Fibroblast of villous mesenchyme (primary cell): ENCODE measurements at regions not wholly inside any gene's neighbourhood (a gene's known extent, or its start where the extent isn't known, plus 50 kb on each side); places are given as distances from the start of the nearest gene placed in this dataset.

Experiments used
- DNase-seq: peaks from one replicate; pipeline ENCODE4 v3.0.0-alpha.2; 2010; ENCODE audit warnings: low read depth
- H3K4me3 ChIP-seq: 2 replicates; pipeline ENCODE4 v1.5.1; 2011; ENCODE audit warnings: low read depth, mild to moderate bottlenecking, low read length
- CTCF ChIP-seq: IDR thresholded peaks from 2 replicates; pipeline ENCODE4 v1.5.1; 2012; ENCODE audit warnings: low read depth, mild to moderate bottlenecking, low read length; ENCODE audit not compliant: insufficient read depth

- TF ChIP-seq CTCF, result no peak
- H3K4me3 ChIP-seq, result no peak overlapping the region
- no peak for DNase-seq
Measured at GRCh38 chr12:34311337-34311736, 289.0 kb downstream of the ALG10 start.

- no peak for TF ChIP-seq CTCF
- DNase-seq, result no peak
- no peak overlapping the region for H3K4me3 ChIP-seq
Measured at GRCh38 chr12:34327671-34328070, 305.4 kb downstream of the ALG10 start.

GRCh38 chr12:34333337-34333736, 311.0 kb downstream of the ALG10 start:
- no peak for TF ChIP-seq CTCF
- H3K4me3 ChIP-seq, result no peak overlapping the region
- no peak for DNase-seq

- H3K4me3 ChIP-seq, result no peak overlapping the region
- no peak for TF ChIP-seq CTCF
Measured at GRCh38 chr12:34334538-34334937, 312.2 kb downstream of the ALG10 start.

GRCh38 chr12:34334953-34335743, 312.9 kb downstream of the ALG10 start:
- no peak for DNase-seq
- H3K4me3 ChIP-seq, result no peak overlapping the region
- no peak for TF ChIP-seq CTCF

More at GRCh38 chr12:34334538-34334937, 312.2 kb downstream of the ALG10 start:
- DNase-seq, result no peak

GRCh38 chr12:34335819-34336262, 313.5 kb downstream of the ALG10 start:
- DNase-seq, result no peak
- H3K4me3 ChIP-seq, result no peak overlapping the region
- TF ChIP-seq CTCF, result no peak
